ENCODE measurements at regions not wholly inside any gene's neighbourhood (a gene's known extent, or its start where the extent isn't known, plus 50 kb on each side); places are given as distances from the start of the nearest gene placed in this dataset.

DNA sequence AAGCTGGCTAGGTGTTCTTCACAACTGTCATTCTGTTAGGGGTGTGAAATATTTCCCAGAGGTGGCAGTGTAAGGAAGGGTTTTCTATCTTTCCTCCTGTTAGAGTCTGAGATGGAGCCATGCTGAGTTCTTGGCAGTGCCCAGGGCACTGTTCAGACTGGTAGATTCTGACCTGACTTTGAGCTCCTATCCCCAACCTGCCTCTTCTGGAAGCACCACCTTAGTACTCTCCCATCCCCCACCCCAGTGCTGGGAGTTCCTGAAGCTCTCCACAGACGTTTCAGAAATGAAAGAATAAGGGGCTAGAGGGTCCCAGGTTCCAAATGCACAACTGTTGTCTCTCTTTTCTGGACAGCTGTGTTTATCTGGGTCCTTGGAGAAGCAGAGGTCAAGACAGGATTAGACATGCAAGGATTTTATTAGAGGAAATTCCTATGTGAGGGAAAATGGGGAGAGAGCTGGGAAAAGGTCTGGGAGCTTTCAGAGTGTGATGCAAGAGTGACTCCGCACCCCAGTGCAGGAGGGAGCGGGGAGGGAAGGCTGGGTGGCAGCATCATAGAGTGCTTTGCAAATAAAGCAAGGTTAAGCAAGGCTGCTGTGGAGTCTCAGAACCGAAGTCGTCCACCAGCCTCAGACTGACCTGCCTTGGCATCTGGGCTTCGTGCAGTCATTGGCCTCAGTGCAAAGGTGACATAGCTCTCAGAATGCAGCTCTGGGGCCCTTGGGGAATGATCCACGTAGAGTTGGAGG, 75.5 kb downstream of the SLC4A3 start:
- TF ChIP-seq CTCF (IDR thresholded peaks at IDR 0.05) (no peak), POLR2A (IDR thresholded peaks at IDR 0.05) (no peak)
